Activated CD8-positive, alpha-beta T cell treated with anti-CD3 and anti-CD28 coated beads for 36 hours (primary cell): ENCODE measurements at regions not wholly inside any gene's neighbourhood (a gene's known extent, or its start where the extent isn't known, plus 50 kb on each side); places are given as distances from the start of the nearest gene placed in this dataset.
A peak's percentile ranks its signal among the peaks of the same experiment; 100 is the strongest.

Experiments
- ATAC-seq: fragments of 200-7000 bp; cut with Tn5 transposase; one replicate; pipeline ENCODE4 v1.10.0; 2021; ENCODE audit warnings: mild to moderate bottlenecking, moderate library complexity
- CTCF ChIA-PET: fragments of 350-600 bp; sonication (Branson Sonifier 250); formaldehyde crosslinking; loops from one replicate; lab custom pipeline; 2021; ENCODE audit warnings: antibody characterized with exemption; lab: Charles Lee
- POLR2A ChIA-PET: fragments of 350-600 bp; sonication (Branson Sonifier 250); formaldehyde crosslinking; loops from one replicate; lab custom pipeline; 2021; ENCODE audit warnings: antibody characterized with exemption; lab: Charles Lee
- DNase-seq: peaks from one replicate; pipeline ENCODE4 v3.0.0-alpha.2; 2020
- H3K27ac Mint-ChIP-seq: one replicate; pipeline ENCODE4 v1.8.0; 2021; ENCODE audit warnings: mild to moderate bottlenecking, mixed read lengths
- H3K27me3 Mint-ChIP-seq: one replicate; pipeline ENCODE4 v1.8.0; 2021; ENCODE audit warnings: mixed read lengths
- H3K36me3 Mint-ChIP-seq: one replicate; pipeline ENCODE4 v1.8.0; 2021; ENCODE audit warnings: low read depth, mixed read lengths
- H3K4me1 Mint-ChIP-seq: one replicate; pipeline ENCODE4 v1.8.0; 2021; ENCODE audit warnings: low read depth, mixed read lengths
- H3K4me3 Mint-ChIP-seq: one replicate; pipeline ENCODE4 v1.8.0; 2021; ENCODE audit warnings: mild to moderate bottlenecking, moderate library complexity, mixed read lengths
- H3K9me3 Mint-ChIP-seq: one replicate; pipeline ENCODE4 v1.8.0; 2021; ENCODE audit warnings: mixed read lengths
- intact Hi-C: fragments of 100-400 bp; cut with micrococcal nuclease; formaldehyde crosslinking; loops from one replicate; pipeline ENCODE4 v1.10.0; 2022
- TF ChIP-seq, protein P1 (sequence below): fragments of 200-600 bp; IDR thresholded peaks from one replicate; pipeline ENCODE4 v1.8.0; 2022; ENCODE audit warnings: antibody characterized with exemption, mild to moderate bottlenecking

GRCh38 chr3:43224405-43225073 is 61.8 kb upstream of the SNRK start:
- Mint-ChIP-seq H3K4me3 (no peak overlapping the region), H3K9me3 (peaks cover 20% of the 10 kb centered on the region), H3K4me1 (peaks cover 49% of the 10 kb centered on the region), H3K36me3 (peaks cover 15% of the 10 kb centered on the region), H3K27ac (peak overlapping the region; percentile 54), H3K27me3 (no peaks in the 10 kb centered on the region)
- POLR2A ChIA-PET: no interaction called here
- DNase-seq (peak; percentile 54), ATAC-seq (peak; percentile 72)
- CTCF ChIA-PET: interaction anchor here (1.2 to 3.0 kb wide), 6 partner anchors 45 to 279 kb away, joined by 3 to 13 read pairs (median 8); no protein-coding TSS in a partner anchor
- TF ChIP-seq, protein P1, sequence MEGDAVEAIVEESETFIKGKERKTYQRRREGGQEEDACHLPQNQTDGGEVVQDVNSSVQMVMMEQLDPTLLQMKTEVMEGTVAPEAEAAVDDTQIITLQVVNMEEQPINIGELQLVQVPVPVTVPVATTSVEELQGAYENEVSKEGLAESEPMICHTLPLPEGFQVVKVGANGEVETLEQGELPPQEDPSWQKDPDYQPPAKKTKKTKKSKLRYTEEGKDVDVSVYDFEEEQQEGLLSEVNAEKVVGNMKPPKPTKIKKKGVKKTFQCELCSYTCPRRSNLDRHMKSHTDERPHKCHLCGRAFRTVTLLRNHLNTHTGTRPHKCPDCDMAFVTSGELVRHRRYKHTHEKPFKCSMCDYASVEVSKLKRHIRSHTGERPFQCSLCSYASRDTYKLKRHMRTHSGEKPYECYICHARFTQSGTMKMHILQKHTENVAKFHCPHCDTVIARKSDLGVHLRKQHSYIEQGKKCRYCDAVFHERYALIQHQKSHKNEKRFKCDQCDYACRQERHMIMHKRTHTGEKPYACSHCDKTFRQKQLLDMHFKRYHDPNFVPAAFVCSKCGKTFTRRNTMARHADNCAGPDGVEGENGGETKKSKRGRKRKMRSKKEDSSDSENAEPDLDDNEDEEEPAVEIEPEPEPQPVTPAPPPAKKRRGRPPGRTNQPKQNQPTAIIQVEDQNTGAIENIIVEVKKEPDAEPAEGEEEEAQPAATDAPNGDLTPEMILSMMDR: no peak
- intact Hi-C loops: loop anchor here (5.0 kb wide), 1 partner anchor 278 kb away; no protein-coding TSS in a partner anchor

- peaks cover 15% of the 10 kb centered on the region for H3K36me3 Mint-ChIP-seq
- H3K9me3 Mint-ChIP-seq: peaks cover 20% of the 10 kb centered on the region
- ATAC-seq: peak; percentile 45
- DNase-seq: no peak
- ChIA-PET CTCF (interaction anchor here (0.6 to 3.0 kb wide), 20 partner anchors 11 to 317 kb away, joined by 3 to 13 read pairs (median 3); no protein-coding TSS in a partner anchor), POLR2A (no interaction called here)
- peaks cover 51% of the 10 kb centered on the region for H3K4me1 Mint-ChIP-seq
- no peaks in the 10 kb centered on the region for H3K27me3 Mint-ChIP-seq
- peak overlapping the region; percentile 54 for H3K27ac Mint-ChIP-seq
- no peak overlapping the region for H3K4me3 Mint-ChIP-seq
- intact Hi-C loops: loop anchor here (5.0 kb wide), 1 partner anchor 278 kb away; no protein-coding TSS in a partner anchor
- TF ChIP-seq, protein P1: peak; percentile 67
Observed at GRCh38 chr3:43223670-43224364, 62.5 kb upstream of the SNRK start.

GRCh38 chr3:43222590-43222989 is 63.8 kb upstream of the SNRK start:
- TF ChIP-seq, protein P1: no peak
- Mint-ChIP-seq H3K4me3 (no peak overlapping the region), H3K27me3 (no peaks in the 10 kb centered on the region), H3K9me3 (peaks cover 13% of the 10 kb centered on the region), H3K27ac (no peak overlapping the region), H3K4me1 (peaks cover 59% of the 10 kb centered on the region), H3K36me3 (peaks cover 11% of the 10 kb centered on the region)
- ChIA-PET CTCF (interaction anchor here (1.4 to 3.0 kb wide), 3 partner anchors 22 to 261 kb away, joined by 3 to 10 read pairs (median 4); no protein-coding TSS in a partner anchor), POLR2A (interaction anchor here (0.6 kb wide), 1 partner anchor 542 kb away, joined by 3 read pairs; no protein-coding TSS in a partner anchor)
- DNase-seq (peak; percentile 20), ATAC-seq (peak; percentile 28)
- intact Hi-C loops: loop anchor here (5.0 kb wide), 1 partner anchor 280 kb away; no protein-coding TSS in a partner anchor

DNA sequence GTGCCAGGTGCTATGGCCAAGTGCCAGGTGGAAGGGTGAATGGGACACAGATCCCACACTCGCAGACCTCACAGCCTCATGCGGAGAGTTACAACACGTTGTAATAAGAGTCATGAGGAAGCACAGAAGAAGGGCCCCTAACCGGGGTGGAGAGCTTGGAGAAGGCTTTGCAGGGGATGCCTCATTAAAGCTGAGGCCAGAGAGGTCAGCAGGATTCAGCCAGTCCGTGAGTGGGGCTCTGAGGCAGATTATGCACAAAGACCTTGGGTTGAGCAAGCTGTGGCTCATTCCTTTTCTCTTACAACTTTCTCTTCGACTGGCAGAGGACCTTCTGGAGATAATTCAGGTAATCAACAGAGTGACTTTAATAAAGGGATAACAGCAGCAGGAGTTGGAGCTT is 65.3 kb upstream of the SNRK start:
- Mint-ChIP-seq H3K4me1 (peaks cover 71% of the 10 kb centered on the region), H3K27ac (no peak overlapping the region), H3K36me3 (peaks cover 1% of the 10 kb centered on the region), H3K4me3 (no peak overlapping the region), H3K27me3 (no peaks in the 10 kb centered on the region), H3K9me3 (peaks cover 3% of the 10 kb centered on the region)
- TF ChIP-seq, protein P1: no peak
- intact Hi-C loops: loop anchor here (5.0 kb wide), 1 partner anchor 281 kb away; no protein-coding TSS in a partner anchor
- ATAC-seq (no peak), DNase-seq (no peak)
- CTCF ChIA-PET: interaction anchor here (1.4 to 1.5 kb wide), 2 partner anchors 85 to 282 kb away, joined by 3 to 4 read pairs; no protein-coding TSS in a partner anchor
- POLR2A ChIA-PET: interaction anchor here (1.0 kb wide), 1 partner anchor 303 kb away, joined by 3 read pairs; no protein-coding TSS in a partner anchor
